ENCODE measurements at regions not wholly inside any gene's neighbourhood (a gene's known extent, or its start where the extent isn't known, plus 50 kb on each side); places are given as distances from the start of the nearest gene placed in this dataset.

DNA sequence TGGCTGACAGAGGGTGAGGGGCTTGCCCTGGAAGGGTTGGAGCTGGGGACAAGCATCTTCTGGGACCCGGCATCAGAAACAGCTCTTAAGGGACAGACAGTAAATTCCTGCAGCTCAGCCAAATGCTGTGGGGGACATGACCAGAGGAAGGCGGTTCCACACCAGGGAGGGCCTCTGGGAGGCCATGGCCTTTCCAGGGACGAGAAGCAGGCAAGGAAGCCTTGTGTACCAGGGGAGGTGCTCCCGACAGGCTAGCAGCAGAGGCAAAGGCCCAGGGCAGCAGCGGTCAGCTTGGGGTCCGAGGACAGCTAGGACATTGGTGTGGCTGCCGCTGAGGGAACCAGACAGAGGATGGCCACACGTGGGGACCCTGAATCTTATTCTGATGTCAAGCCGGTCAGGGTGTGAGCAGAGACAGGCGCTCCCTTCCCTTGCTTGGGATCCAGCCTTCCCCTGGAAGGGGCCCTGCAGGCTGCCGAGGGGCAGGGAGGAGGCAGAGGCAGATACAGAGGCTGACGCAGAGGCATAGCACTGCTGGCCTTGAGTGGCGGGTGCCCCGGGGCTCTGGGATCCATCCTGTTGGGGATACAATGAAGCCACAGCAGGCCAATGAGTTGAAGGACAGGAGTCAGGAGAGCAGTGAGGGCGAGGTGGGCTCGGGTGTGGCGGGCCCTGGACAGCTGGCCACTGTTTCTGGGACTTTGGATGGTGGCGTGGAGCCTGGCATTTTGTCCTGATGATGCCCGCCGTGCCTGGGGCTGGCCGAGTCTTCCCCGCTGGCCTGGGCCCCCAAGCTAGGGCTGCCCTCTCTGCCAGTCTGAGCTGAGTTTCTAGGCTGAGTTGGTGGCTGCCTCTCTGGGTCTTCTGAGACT is 64.1 kb upstream of the GPC1 start:
- TF ChIP-seq YY1 (IDR thresholded peaks at IDR 0.05; ENCODE audit: low read depth) (no peak), CTCF (IDR thresholded peaks at IDR 0.05) (no peak), POLR2AphosphoS5 (IDR thresholded peaks at IDR 0.05; ENCODE audit: low read depth, low read length) (no peak), MEF2A (IDR thresholded peaks at IDR 0.05; ENCODE audit: borderline replicate concordance, low read depth) (no peak), SIN3A (IDR thresholded peaks at IDR 0.05; ENCODE audit: borderline replicate concordance, low read depth, low read length) (no peak), EZH2phosphoT487 (IDR thresholded peaks at IDR 0.05; ENCODE audit: borderline replicate concordance, low read depth) (no peak), NRF1 (IDR thresholded peaks at IDR 0.05; ENCODE audit: low read depth, low read length) (no peak), EP300 (IDR thresholded peaks at IDR 0.05; ENCODE audit: borderline replicate concordance in 1 of 2, low read depth in 1 of 2, low read length in 1 of 2) (no peak), RXRA (IDR thresholded peaks at IDR 0.05; ENCODE audit: borderline replicate concordance, low read depth) (no peak), FOXM1 (IDR thresholded peaks at IDR 0.05; ENCODE audit: low read depth) (no peak)
- TF ChIP-seq, protein P1, sequence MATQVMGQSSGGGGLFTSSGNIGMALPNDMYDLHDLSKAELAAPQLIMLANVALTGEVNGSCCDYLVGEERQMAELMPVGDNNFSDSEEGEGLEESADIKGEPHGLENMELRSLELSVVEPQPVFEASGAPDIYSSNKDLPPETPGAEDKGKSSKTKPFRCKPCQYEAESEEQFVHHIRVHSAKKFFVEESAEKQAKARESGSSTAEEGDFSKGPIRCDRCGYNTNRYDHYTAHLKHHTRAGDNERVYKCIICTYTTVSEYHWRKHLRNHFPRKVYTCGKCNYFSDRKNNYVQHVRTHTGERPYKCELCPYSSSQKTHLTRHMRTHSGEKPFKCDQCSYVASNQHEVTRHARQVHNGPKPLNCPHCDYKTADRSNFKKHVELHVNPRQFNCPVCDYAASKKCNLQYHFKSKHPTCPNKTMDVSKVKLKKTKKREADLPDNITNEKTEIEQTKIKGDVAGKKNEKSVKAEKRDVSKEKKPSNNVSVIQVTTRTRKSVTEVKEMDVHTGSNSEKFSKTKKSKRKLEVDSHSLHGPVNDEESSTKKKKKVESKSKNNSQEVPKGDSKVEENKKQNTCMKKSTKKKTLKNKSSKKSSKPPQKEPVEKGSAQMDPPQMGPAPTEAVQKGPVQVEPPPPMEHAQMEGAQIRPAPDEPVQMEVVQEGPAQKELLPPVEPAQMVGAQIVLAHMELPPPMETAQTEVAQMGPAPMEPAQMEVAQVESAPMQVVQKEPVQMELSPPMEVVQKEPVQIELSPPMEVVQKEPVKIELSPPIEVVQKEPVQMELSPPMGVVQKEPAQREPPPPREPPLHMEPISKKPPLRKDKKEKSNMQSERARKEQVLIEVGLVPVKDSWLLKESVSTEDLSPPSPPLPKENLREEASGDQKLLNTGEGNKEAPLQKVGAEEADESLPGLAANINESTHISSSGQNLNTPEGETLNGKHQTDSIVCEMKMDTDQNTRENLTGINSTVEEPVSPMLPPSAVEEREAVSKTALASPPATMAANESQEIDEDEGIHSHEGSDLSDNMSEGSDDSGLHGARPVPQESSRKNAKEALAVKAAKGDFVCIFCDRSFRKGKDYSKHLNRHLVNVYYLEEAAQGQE (IDR thresholded peaks at IDR 0.05; ENCODE audit: low read depth, low read length), result no peak
- TF ChIP-seq, protein P2, sequence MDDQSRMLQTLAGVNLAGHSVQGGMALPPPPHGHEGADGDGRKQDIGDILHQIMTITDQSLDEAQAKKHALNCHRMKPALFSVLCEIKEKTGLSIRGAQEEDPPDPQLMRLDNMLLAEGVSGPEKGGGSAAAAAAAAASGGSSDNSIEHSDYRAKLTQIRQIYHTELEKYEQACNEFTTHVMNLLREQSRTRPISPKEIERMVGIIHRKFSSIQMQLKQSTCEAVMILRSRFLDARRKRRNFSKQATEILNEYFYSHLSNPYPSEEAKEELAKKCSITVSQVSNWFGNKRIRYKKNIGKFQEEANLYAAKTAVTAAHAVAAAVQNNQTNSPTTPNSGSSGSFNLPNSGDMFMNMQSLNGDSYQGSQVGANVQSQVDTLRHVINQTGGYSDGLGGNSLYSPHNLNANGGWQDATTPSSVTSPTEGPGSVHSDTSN (IDR thresholded peaks at IDR 0.05), result no peak
- TF ChIP-seq, protein P3, sequence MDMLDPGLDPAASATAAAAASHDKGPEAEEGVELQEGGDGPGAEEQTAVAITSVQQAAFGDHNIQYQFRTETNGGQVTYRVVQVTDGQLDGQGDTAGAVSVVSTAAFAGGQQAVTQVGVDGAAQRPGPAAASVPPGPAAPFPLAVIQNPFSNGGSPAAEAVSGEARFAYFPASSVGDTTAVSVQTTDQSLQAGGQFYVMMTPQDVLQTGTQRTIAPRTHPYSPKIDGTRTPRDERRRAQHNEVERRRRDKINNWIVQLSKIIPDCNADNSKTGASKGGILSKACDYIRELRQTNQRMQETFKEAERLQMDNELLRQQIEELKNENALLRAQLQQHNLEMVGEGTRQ (IDR thresholded peaks at IDR 0.05; ENCODE audit: borderline replicate concordance, low read depth, low read length), result no peak

All from SK-N-SH (cell line).